ENCODE measurements at regions not wholly inside any gene's neighbourhood (a gene's known extent, or its start where the extent isn't known, plus 50 kb on each side); places are given as distances from the start of the nearest gene placed in this dataset.
"Not testable (repeated sequence)": the region's sequence is repeated elsewhere in the genome, so short reads cannot be mapped to it uniquely, and the experiment has no call there.

DNA sequence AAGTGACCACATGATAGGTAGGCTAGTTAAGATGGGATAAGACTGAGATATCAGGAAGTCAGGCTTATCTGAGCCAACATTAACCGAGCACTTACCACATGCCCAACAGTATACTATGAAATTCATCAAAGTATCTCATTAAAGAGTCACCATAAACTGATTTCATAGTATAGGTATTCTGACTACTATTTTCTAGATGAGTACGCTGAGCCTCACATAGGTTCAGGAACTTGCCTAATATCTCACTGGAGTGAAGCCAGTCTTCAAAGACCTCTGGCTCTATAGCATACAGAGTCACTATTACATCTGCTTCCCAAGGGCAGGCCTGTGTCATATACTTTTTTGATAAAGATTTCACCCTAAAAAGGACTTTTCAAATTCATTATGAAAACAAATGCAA is 115.6 kb upstream of the NGF start:
- no peak for DNase-seq (ENCODE audit: low read depth in 2 of 2)

- DNase-seq (ENCODE audit: low read depth in 2 of 2), result no peak
Observed at GRCh38 chr1:115452600-115453329, 114.7 kb upstream of the NGF start.

GRCh38 chr1:115450501-115451040 is 112.5 kb upstream of the NGF start:
- no peak for DNase-seq (ENCODE audit: low read depth in 2 of 2)

DNA sequence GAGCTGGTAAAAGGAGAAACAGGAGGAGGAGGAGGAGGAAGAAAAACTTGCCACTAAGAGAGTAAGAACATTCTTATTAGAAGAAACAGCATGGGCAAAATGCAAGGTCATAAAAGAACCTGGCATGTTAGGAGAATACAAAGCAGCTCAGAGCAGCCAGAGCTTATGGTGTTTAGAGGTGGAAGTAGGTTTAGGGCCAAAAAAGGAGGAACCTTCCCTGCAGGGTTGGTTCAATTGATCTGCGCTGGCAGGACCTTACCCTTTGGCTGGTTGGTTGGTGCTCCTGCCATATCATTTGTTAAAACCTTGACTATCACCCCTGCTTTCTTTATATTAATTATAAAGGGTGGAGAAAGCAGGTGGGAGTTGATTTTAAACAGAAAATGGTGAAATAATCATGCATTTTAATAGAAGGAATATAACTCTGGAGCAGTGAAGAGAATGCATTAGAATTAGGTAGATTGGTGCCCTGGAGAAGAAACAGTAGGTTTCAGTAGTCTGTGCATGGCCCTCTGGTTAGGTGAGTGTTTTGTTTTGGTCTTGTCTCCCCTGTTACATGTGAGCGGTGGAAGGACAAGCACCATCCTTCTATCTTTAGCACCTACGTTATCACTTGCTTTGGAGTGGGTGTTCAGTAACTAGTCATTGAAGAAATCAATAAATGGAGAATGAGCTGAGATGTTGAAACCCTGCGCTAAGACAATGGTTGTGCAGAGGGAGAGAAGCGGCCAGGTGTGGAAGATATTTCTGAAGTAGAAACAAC is 110.4 kb upstream of the NGF start:
- no peak for DNase-seq (ENCODE audit: low read depth in 2 of 2)

GRCh38 chr1:115447672-115448071 is 109.6 kb upstream of the NGF start:
- no peak for DNase-seq (ENCODE audit: low read depth in 2 of 2)

- DNase-seq (ENCODE audit: low read depth in 2 of 2), result no peak
Observed at GRCh38 chr1:115445090-115445489, 107.0 kb upstream of the NGF start.

GRCh38 chr1:115440733-115441132 is 102.7 kb upstream of the NGF start:
- DNase-seq (ENCODE audit: low read depth in 2 of 2), result no peak

- DNase-seq (ENCODE audit: low read depth in 2 of 2), result not testable (repeated sequence)
Observed at GRCh38 chr1:115439520-115439919, 101.5 kb upstream of the NGF start.

DNA sequence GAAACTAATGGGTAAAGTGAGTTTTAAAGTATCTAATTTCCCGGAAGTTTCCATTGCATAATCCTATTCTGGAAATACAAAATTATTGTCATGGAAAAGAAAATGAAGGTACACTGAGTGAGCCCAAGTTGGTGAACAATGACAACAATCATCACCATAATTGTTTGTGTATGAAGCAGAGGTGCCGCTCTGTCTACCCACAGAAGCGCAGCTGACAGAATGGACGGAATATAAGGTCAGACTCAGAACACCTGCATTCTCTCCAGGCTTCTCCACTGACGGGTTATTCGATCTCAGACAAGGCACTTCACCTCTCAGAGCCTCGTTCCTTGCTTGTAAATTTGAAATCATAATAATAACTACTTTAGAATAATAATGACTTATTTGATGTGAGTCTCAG is 99.1 kb upstream of the NGF start:
- peak; percentile 17 to 60 for DNase-seq (ENCODE audit: low read depth in 2 of 2)

- DNase-seq (ENCODE audit: low read depth in 2 of 2), result no peak
Observed at GRCh38 chr1:115436596-115436995, 98.5 kb upstream of the NGF start.

GRCh38 chr1:115433483-115433882 is 95.4 kb upstream of the NGF start:
- no peak for DNase-seq (ENCODE audit: low read depth in 2 of 2)

GRCh38 chr1:115432061-115432460 is 94.0 kb upstream of the NGF start:
- DNase-seq (ENCODE audit: low read depth in 2 of 2), result no peak

DNA sequence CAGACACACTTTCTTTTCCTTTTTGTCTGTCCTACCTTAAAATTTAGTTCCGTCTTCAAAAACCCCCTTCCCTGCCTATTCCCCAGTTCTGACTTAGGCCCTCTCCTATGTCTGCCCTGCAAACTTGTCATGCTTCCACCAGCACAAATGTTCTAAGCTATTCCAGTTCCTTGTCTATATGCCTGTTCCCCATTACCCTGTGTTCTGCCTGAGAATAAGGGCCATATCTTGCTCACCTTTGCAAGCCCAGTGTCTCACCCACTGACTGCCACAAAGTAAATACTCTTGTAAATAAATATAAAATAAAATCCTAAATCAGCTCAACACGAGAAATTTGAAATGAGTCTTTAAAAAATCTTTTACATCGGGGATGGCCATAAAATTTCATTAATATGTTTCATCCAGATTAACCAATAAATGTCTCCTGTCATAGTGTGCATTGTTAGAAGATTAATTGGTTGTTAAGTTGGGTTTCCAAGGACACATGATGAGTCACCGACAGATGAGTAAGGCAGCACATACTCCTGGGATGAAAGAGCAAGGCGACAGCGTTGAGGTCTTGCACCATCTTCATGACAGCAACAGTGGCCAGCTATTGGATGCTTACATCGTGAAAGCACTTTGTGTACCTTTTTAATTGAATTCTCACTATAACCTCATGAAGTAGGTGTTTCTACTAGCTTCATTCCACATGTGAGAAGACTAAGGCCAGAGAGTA is 92.6 kb upstream of the NGF start:
- peak; percentile 47 to 82 for DNase-seq (ENCODE audit: low read depth in 2 of 2)

DNA sequence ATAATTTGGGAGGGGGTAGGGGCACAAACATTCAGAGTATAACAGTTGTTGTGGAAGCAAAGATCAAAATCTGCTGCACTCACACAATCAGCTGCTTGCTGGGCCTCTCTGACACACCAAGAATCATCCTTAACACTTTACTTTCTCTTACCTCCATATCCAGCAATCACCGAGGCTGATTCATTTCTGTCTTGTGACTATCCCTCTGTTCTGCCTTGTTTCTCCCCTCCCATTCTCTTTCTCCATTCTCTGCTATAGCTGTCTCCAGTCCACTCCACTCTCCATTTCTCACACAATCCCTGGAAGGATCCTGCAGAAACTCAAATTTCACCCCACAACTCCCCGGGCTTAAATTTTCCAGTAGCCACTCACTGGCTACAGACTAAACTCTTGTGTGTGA is 91.8 kb upstream of the NGF start:
- DNase-seq (ENCODE audit: low read depth in 2 of 2), result no peak

GRCh38 chr1:115429241-115429640 is 91.2 kb upstream of the NGF start:
- DNase-seq (ENCODE audit: low read depth in 2 of 2), result peak in 1 of 2 donors; percentile 33

DNA sequence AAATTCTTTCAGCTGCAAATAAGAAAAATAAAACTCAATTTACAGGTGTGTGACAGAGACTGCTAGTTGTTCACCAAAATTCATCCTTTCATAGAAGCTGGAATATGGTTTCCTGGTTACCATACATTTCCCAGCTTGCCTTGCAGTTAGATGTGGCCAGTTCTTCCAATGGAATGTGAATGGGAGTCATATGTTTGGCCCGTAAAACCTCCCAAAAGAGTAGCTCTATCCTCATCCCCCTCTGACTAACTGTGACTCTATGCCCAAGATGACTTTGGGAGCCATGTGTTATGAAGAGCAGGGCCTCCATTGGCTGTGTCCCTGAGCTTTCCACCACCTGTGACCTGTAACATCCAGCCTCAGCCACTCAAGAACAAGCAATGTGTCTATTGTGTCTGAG is 90.6 kb upstream of the NGF start:
- no peak for DNase-seq (ENCODE audit: low read depth in 2 of 2)

GRCh38 chr1:115428256-115428655 is 90.2 kb upstream of the NGF start:
- DNase-seq (ENCODE audit: low read depth in 2 of 2), result no peak

GRCh38 chr1:115426956-115427355 is 88.9 kb upstream of the NGF start:
- DNase-seq (ENCODE audit: low read depth in 2 of 2), result no peak

DNA sequence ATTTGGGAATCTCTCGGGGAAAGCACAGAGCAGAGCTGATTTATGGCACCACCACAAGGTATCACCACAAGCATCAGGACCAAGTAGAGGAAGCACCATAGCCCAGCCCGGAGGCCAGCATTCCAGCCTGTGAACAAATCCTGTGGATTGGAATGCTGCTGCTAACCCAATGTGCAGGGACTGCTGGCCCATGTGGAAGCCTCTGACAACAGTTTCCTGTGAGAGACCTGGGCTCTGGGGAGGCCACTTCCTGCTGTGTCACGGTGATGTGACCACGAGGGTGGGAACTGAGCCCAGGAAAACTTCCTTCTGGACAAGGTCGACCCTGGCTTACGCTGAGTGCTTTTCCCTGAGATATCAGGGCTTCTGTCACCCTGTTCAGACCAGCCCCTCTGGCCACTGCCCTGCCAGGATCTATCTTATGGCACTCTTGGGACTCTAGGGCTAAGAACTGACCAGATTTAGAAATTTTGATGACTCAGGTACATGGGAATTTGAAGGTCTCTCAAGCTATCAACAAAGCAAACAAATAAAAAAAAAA is 88.3 kb upstream of the NGF start:
- DNase-seq (ENCODE audit: low read depth in 2 of 2), result peak; percentile 91 to 95

- no peak for DNase-seq (ENCODE audit: low read depth in 2 of 2)
Observed at GRCh38 chr1:115425442-115425841, 87.4 kb upstream of the NGF start.

- DNase-seq (ENCODE audit: low read depth in 2 of 2), result no peak
Observed at GRCh38 chr1:115423776-115424175, 85.7 kb upstream of the NGF start.

GRCh38 chr1:115419571-115419970 is 81.5 kb upstream of the NGF start:
- no peak for DNase-seq (ENCODE audit: low read depth in 2 of 2)

Measured in dermis microvascular lymphatic vessel endothelial cell (primary cell).